ENCODE measurements at regions not wholly inside any gene's neighbourhood (a gene's known extent, or its start where the extent isn't known, plus 50 kb on each side); places are given as distances from the start of the nearest gene placed in this dataset.

DNA sequence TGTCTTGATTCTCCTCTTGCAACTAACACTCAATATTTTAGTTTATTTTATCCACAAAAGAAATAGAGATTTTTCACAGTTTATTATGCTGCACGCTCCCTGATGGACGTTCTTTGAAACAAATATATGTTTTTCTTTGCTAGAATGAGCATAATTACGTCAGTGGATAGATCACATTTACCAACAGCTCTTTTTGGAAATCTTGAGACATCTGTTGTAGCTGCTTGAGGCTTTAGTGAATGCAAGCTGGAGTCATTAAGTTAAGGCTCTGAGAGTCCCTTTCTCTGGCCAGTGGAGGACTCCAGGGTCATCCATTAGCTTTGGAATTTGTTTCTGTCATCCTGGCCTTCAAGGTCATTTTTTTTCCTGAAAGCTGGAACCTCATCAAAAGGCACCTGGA lies 405.6 kb upstream of the TMEM132C start:
- Histone ChIP-seq H3K27me3 (ENCODE audit: control insufficient read depth, insufficient read depth, low read length) (no peaks in the 10 kb centered on the region), H3K9me3 (ENCODE audit: control insufficient read depth, insufficient read depth, low read length) (peaks cover 23% of the 10 kb centered on the region), H3K27ac (ENCODE audit: low read depth, low read length) (no peak overlapping the region), H3K4me3 (ENCODE audit: low read depth, low read length) (no peak overlapping the region)
- no peak for DNase-seq (ENCODE audit: low read depth, low spot score)
- ChIA-PET POLR2A (no interaction called here), CTCF (no interaction called here)
- no peak for TF ChIP-seq CTCF (IDR thresholded peaks at IDR 0.05; ENCODE audit: low read depth, low read length)

DNA sequence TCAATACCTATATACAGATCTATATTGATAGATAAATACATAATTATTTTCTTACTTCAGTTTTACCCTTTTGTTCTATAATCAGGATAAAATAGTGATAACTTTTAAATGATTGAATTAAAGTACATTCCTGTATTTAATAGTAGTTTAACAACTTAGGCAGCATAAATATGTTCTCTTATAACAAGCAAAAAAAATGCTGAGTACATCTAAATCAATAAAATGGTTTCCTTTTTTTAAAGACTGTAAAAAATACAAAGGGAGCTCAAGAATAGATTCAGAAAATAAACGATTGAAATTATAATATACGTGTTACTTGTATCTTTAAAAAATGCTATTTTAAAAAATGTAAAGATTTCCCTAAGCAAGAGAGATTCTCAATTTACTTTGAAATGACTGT lies 393.7 kb upstream of the TMEM132C start:
- Histone ChIP-seq H3K27me3 (ENCODE audit: control insufficient read depth, insufficient read depth, low read length) (no peaks in the 10 kb centered on the region), H3K4me3 (ENCODE audit: low read depth, low read length) (no peak overlapping the region), H3K9me3 (ENCODE audit: control insufficient read depth, insufficient read depth, low read length) (peaks cover 18% of the 10 kb centered on the region), H3K27ac (ENCODE audit: low read depth, low read length) (no peak overlapping the region)
- POLR2A ChIA-PET = no interaction called here
- TF ChIP-seq CTCF (IDR thresholded peaks at IDR 0.05; ENCODE audit: low read depth, low read length) = no peak
- CTCF ChIA-PET = no interaction called here
- DNase-seq (ENCODE audit: low read depth, low spot score) = no peak

DNA sequence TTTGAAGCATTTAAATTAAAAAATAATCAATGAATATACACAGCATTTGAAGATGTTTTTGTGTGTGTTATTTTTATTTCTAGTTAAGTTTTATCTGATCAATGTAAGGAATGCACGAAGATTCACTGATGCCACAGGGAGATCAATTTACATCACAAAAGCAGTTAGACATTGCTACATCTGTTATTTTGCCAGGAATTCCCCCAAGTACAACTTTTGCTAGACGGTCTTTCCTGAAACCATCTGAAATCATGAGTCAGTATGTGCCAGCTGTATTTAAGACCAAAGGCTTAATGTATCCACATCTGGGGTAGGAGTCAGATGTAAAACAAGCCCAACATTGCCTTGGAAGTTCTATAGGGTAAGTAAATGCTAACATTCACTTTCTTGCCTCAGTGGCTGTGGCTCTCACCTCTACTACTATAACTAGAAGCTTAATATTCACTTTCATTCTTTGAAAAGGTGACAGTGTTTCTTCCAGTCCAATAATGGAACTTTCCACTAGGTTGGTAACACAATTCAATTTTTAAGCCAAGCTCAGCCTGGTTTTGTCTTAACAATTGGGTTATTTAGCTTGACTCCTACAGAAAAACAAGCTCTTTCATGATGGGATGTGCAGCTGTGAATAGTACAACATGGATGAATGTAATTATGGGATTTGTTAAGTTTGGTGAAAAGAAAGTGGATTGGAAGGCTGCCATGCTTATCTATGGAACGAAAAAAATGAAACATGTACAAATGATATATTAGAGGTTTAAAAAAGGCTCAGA lies 385.4 kb upstream of the TMEM132C start:
- DNase-seq (ENCODE audit: low read depth, low spot score) = no peak
- peaks cover 17% of the 10 kb centered on the region; the same call in 1 of the 2 replicates for H3K9me3 ChIP-seq (ENCODE audit: control insufficient read depth, insufficient read depth, low read length)
- POLR2A ChIA-PET = no interaction called here
- no peak for TF ChIP-seq CTCF (IDR thresholded peaks at IDR 0.05; ENCODE audit: low read depth, low read length)
- no peaks in the 10 kb centered on the region for H3K27me3 ChIP-seq (ENCODE audit: control insufficient read depth, insufficient read depth, low read length)
- CTCF ChIA-PET = no interaction called here
- H3K4me3 ChIP-seq (ENCODE audit: low read depth, low read length) = no peak overlapping the region
- H3K27ac ChIP-seq (ENCODE audit: low read depth, low read length) = no peak overlapping the region

GRCh38 chr12:127883013-127883412 lies 384.0 kb upstream of the TMEM132C start:
- H3K9me3 ChIP-seq (ENCODE audit: control insufficient read depth, insufficient read depth, low read length) = peaks cover 20% of the 10 kb centered on the region; the same call in 1 of the 2 replicates
- TF ChIP-seq CTCF (IDR thresholded peaks at IDR 0.05; ENCODE audit: low read depth, low read length) = no peak
- POLR2A ChIA-PET = no interaction called here
- H3K27ac ChIP-seq (ENCODE audit: low read depth, low read length) = no peak overlapping the region
- H3K4me3 ChIP-seq (ENCODE audit: low read depth, low read length) = no peak overlapping the region
- CTCF ChIA-PET = no interaction called here
- DNase-seq (ENCODE audit: low read depth, low spot score) = no peak
- H3K27me3 ChIP-seq (ENCODE audit: control insufficient read depth, insufficient read depth, low read length) = no peaks in the 10 kb centered on the region

GRCh38 chr12:127885954-127886750 lies 380.8 kb upstream of the TMEM132C start:
- Histone ChIP-seq H3K9me3 (ENCODE audit: control insufficient read depth, insufficient read depth, low read length) (peaks cover 23% of the 10 kb centered on the region), H3K4me3 (ENCODE audit: low read depth, low read length) (no peak overlapping the region), H3K27me3 (ENCODE audit: control insufficient read depth, insufficient read depth, low read length) (no peaks in the 10 kb centered on the region), H3K27ac (ENCODE audit: low read depth, low read length) (no peak overlapping the region)
- DNase-seq (ENCODE audit: low read depth, low spot score) = no peak
- TF ChIP-seq CTCF (IDR thresholded peaks at IDR 0.05; ENCODE audit: low read depth, low read length) = no peak
- CTCF ChIA-PET = no interaction called here
- POLR2A ChIA-PET = no interaction called here
